GM18907 (cell line): ENCODE measurements at regions not wholly inside any gene's neighbourhood (a gene's known extent, or its start where the extent isn't known, plus 50 kb on each side); places are given as distances from the start of the nearest gene placed in this dataset.

Source experiments
- ATAC-seq: cut with Tn5 transposase; IDR thresholded peaks from one replicate; pipeline ENCODE4 v1.9.1; 2021; ENCODE audit warnings: mild to moderate bottlenecking, moderate library complexity; ENCODE audit not compliant: unreplicated experiment

DNA sequence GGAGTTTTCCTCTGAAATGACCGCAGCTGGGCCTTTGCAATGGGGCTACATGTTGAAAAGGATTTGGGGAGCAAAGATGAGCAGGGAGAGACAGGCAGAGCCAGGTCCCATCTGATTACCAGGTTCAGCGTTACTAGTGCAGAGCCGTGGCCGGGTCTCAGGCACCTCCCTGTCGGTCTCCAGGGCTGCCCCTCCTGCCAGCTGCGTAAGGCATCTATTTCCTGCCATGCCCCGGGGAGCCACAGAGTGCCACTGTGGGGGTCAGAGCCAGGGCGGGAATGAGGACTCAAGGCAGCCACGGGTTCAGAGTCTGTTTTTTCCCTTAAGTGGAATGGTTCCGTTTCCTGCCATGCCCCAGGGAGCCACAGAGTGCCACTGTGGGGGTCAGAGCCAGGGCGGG lies 382.6 kb upstream of the SHH start:
- no peak for ATAC-seq

DNA sequence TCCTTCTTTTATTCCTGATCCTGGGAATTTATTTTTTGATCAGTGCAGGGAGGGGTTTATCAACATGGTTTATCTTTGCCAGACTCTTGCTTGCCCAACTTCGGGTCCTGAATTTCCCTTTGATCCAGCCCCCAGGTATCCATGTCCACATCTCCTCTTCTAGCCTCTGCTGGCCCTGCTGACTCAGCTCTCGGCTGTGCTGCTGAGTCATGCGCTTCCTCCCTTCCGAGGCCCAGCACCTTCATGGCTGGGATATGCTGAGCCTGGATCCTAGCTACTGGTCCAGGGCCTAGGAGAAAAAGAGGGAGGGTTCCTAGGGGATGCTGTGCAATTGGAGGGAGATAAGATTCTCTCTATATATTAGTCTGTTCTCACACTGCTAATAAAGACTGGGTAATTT lies 380.7 kb upstream of the SHH start:
- ATAC-seq, result no peak

DNA sequence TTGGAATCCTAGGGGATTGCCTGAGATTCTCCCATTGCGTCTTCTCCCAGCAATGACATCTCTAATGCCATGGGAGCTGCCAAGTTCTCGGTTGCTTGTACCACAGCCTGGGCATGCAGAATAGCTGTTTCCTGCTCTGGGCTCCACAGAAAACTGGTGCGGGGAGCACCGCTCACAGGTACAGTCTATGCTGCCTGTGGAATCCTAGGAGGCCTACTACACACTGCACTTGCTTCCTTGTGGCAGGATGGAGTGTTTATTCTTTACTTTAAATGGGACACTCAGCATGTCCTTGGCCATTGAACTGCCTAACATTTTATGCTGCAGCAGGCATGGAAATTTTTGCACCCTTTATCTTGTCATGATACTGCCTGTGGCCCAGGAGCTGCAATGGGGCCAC lies 378.8 kb upstream of the SHH start:
- ATAC-seq, result no peak

DNA sequence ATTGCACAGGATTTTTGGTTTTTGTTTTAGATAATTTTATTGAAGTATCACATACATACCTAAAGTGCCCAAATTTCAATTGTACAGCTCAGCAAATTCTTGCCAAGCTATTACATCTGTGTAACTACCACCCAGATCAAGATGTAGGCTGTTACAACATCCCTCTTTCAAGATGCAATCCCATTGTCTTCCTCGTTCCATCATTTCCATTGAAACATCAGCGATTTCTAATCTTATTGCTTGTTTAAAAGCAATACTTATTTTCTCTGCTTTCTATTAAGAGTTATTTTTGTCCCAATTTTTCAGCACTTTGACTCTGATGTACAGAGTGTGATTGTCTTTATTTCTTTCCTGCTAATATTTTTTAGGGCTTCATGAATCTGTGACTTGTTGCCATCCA lies 372.8 kb upstream of the SHH start:
- ATAC-seq, result no peak

DNA sequence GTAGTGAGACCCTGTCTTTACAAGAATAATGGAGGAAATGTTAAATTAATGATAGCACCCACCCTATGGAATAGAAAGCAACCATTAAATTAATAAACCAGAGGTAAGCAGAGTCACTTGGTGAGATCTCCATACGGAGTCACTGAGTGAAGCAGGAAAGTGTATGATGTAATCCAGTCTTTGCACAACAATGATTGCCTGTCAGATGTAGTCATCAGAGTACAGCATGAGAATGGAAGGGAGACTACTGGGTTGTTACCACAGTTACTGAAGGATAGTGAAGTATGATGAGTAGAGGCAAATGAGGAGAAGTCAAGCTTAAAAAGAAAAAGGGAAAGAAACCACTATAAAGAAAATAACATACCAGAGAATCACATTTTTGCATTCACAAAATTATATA lies 371.9 kb upstream of the SHH start:
- ATAC-seq, result no peak

DNA sequence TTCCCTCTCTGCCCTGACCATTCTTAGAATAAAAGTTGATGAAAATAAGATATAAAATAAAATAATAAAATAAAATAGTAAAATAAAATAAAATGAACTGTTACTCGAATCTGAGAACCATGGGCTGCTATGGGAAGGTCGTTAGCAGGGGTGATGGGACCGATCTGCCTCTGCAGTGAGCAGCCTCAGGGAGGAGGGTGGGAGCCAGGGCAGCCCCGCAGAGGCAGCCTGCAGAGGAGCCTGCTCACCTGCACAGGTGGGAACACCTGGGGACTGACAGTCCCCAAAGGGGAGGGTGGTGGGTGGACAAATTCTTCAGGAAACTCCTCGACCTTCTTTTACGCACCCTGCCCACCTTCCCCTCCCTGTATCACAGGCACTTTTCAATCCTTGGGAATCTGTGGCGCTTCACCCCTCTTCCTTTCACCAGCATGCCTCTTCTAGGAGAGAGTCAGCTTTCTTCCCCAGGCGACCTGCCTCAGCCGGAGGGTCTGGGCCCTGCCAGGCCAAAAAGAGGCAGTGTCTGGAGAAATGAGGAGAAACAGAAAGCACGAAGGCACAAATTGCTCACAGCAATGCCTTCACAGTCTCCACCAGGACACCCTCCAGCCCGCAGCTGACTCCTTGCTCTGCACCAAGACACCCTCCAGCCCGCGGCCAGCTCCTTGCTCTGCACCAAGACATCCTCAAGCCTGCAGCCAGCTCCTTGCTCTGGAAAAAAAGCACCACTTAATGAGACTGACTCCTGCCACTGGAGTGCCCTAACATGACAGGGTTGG lies 368.4 kb upstream of the SHH start:
- no peak for ATAC-seq

DNA sequence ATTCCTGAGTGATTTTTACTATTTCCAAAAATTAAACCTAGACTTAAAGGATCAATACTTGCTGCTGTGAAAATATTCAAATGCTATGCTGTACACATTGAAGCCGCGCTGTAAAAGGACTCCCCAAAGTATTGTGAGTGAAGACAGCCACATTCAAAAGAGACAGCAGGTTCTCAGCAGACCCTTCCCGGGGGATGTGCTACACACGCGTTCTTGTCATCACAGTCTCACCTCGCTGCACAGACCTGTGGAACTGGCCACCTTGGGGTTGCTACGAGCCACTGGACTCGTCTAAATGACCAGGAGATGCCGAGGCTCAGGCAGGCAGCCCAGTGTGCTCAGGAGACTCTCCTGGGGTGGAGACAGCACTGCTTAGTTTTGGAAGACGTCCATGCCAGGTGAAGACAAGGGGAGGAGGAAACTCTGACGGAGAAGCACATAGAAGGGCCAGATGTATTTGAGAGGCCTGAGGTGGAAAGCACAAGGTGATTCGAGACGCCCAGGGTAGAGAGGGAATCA lies 367.7 kb upstream of the SHH start:
- no peak for ATAC-seq

DNA sequence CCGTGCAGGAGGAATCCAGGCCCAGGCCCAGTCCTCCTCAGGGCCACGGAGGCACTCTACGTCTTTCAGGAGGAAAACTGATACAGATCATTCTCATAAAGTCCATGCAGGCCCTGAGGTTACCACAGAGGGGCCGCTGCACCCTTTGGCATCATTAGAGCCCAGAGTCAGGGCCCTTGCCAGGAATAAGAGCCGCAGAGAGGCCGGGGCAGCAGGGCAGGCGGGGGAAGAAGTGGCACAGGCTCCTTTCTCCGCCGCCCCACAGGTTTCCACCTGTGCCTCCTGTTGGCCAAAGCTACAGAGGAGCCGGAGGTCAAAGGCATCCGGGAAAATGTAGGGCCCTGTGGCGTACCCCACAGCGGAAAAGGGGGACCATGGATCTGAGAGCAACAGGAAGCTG lies 366.6 kb upstream of the SHH start:
- no peak for ATAC-seq

DNA sequence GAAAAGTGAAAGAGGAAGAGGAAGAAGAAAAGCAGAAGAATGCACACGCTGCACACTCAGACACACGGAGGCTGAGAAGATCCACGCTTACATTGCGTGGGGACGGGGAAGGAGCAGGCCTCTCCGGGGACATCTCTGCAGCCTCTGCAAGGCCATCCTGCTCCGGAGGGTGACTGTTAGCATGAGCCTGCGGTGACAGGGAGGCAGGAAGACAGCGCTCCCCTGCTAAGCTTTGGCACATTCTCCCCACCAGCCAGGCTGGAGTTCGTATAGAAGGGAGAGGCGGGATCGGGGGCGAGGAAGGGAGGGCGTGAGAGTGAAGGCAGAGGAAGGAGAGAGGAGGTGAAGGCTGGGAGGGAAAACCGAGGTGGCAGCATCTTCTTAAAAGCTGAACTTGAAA lies 366.0 kb upstream of the SHH start:
- no peak for ATAC-seq

DNA sequence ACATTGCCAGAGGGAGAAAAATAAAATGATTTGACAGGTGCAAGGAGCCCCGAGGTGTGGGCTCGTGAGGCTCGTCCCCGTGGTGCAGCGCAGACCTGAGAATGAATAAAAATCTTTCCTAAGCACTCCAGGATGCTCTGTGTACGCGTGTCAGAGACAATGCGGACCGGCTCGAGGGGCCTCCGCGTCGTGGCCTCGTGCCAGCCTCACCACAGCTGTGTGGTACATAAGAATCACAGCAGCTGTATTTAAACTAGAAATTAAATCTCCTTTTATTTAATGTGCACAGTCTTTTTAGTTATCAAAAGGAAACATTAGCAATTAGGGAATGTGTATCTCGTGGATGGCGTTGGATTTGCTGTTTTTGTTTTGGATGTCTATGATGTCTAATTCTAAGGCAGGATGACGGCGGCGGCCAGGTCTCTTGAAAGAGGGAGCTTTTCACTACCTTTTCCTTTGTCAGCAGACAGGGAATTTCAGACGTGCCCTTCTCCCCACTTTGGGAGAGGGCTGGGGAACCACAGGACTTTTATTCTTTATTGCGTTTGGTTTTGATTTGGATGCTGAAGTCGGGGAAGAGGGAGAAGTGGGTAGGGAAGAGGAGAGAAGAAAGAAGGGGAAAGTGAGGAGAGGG lies 365.3 kb upstream of the SHH start:
- no peak for ATAC-seq

DNA sequence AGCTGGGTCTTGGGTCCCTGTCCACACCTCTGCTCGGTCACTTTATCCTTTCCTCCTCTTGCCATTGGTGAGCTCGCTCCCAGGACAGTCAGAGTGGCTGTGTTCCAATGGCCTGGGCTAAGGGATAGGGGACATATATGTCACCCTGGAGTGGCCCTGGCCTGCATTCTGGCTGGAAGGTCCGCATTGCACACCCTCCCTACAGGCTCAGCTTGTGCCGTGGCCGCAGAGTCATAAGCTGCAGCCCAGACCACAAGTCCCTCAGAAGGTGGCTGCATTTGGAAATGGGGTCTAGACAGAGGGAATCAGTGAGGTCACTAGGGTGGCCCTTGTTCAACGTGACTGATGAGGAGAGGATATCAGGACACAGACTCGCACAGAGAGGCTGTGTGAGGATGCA lies 363.8 kb upstream of the SHH start:
- ATAC-seq, result no peak

DNA sequence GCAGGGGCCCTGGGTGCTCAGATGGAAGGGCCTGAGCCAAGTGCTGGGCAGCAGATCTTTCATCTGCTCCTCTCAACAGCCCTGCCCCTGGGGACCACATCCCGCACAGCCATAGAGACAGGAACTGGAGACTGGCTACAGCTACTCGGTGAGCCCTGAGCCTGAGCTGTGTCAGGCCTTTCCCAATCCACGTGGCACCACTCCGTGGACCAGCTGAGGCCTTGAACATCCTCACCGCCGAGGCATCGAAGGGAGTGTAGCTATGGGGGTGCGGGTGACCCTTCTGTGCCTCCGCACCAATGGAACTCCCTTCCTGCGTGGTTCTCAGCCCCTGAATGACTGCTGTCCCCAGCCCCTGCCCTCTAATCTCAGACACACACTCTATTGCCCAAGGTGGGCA lies 362.7 kb upstream of the SHH start:
- ATAC-seq, result no peak

DNA sequence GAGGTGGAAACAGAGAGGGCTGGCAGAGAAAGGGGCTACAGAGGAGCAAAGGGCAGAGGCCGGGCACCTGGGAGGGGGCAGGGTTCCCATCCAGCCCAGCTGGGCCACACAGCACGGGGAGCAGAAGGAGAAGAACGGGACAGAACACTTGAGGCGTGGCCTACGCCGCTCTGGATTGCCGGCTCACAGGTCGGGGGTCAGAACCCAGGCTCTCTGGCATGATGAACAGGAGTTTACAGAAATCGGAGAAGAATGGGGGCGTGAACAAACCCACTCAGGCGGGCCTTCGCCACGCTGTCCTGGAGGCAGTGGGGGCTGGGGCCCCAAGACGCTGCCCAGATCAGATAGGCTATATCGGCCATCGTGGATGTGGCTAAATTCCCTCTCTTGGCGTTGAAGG lies 362.2 kb upstream of the SHH start:
- ATAC-seq, result no peak

DNA sequence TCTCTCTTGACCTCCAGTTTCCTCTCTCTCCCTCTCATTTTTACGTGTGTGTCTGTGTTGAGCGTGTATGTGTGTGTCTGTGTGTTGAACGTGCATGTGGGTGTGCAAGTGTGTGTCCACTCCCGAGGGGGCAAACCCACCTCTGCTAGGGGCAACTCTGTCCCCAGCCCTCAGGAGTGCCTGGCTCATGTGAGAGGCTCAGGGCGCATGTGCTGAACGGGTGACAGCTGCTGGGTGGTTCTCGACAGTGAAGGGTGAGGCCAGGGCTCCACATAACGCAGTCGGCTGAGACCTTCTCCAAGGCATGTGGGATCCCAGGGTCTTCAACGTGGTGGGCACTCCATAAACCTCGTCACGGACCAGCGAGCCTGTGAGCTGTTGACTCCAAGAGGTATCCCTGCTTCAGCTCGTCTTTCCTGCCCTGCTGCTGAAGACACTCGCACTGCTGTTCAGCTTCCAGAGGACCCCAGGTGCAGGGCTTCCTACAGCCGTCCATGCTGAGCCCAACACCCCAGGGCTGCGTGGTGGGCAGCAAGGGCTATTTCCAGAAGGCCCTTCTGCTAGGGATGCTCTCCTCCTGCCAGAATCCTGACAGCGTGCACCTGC lies 361.6 kb upstream of the SHH start:
- no peak for ATAC-seq

DNA sequence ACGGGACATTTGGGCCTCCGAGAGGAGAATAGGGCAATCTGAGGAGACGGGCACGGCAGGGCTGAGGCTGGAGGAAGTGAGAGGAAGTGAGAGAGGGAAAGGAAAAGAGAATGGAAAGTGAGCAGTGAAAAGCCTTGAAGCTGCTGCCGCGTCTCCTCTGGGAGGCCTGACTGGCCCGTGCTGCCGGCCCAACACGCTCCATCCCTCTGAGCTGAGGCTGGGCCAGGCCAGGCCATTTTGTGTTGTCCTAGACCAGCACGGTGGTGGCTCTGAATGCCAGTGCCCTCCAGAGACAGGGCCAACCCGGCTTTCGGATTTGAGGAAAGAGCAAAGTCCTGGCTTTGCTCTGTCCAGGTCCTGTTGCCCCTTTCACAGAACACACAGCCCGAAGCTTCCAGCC lies 361.1 kb upstream of the SHH start:
- no peak for ATAC-seq

DNA sequence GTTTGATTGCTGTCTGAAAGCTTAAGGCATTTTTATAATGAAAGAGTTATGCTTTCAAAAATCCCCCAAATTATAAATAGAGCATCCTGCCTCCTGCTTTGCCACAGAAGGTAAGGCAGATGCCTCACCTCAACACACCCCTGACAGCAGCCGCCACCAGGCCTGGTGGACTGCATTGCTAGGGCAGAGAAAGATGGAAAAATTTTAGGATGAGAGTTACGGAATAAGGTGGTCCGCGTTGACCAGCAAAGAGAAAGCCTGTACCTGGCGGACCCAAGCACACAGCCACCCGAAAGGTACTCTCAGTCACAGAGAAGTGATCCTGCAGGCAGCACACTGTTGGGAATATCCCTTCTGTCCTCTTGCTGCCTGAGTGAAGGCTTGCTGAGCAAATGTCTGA lies 360.4 kb upstream of the SHH start:
- no peak for ATAC-seq

DNA sequence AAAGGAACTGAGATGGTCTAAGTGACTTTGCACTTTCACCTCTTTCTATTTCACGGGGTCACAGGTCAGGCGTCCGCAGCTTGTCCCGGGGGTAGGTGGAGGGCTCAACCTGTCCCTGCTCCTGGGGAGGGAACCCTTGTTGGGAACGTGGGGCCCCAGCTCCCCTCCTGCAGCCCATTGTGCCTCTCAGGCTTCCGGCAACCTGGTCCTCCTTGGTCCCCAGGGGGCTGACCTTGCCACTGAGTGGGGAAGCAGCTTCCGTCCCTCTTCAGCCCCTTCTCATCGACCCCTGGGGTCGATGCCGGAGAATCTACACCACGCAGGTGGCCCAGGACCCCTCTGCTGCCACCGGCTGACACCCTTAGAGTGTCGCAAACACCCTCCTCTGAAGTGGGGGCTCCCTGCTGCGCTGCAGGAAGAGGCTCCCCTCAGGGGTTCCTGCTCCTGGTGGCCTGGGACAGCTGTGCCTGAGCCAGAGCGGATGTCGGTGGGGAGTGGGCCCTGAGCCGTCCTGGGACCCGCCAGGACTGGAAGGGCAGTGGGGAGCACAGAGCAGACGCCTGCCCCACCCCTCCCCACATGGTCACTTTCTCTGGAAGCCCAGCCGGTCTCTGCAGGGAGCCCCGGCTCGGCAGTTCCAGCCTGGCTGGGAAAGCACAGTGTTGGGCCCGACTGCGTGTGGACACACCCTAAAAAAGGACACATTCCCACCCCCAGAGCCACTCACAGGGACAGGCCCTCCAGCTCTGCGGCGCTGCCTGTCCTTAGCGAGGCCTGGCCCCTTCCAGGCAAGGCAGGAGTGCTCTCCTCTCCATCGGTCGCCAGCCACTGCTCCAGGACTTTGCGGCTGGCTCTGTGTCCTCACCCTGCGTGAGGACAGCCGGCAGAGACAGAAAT lies 357.5 kb upstream of the SHH start:
- ATAC-seq, result no peak

DNA sequence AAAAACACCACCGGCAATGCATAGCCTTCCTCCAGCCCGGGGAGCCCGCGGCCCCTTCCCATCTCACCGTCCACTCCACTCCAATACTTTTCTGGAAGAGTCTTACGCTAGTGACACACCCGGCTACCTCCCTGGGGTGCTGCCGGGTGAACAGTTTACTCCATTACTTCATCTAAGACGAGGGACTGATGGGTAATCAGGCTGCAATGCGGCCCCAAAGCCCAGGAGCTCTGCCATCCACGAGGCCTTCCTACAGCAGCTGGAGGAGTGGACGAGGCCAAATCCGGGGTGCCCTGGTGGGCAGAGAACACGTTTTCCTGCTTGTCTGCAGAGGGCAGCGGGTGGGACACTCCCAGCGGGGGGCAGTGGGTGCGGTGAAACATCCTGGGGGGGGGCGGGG lies 356.2 kb upstream of the SHH start:
- ATAC-seq, result no peak

DNA sequence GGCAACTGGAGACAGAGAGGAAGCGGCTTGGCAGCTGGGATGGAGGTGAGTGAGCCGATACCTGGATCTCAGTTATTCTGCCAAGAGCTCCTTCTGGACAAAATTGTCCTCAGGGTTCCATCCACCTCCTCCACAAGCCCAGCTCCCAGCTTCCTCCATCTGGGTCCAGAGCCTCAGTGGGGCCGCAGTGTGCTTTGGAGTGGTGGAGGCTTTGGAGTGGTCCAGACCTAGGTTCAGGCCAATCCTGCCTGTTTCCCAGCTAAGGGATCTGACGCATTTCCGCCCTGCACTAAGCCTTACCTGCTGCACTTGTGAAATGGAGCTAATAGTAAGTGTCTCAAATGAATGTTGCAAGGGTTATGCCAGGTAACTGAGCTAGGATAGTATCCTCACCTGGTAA lies 355.7 kb upstream of the SHH start:
- ATAC-seq, result no peak

DNA sequence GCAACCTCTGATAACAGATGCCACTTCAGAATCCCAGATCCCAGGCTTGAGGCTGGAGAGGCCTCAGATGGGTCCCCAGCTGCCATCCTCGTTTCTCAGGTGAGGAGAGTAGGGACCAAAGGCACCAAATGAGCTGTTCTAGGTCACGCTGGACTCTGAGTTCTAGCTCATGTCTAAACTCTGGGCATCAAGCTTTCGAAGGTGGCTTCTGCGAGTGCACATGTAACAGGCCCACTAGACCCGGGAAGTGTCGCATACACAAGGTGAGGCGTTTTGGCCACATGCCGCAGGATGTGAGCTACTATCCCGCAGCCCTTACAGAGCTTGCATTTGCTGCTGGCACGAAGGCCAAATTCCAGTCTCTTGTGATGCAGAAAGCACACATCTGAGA lies 355.1 kb upstream of the SHH start:
- ATAC-seq, result no peak

DNA sequence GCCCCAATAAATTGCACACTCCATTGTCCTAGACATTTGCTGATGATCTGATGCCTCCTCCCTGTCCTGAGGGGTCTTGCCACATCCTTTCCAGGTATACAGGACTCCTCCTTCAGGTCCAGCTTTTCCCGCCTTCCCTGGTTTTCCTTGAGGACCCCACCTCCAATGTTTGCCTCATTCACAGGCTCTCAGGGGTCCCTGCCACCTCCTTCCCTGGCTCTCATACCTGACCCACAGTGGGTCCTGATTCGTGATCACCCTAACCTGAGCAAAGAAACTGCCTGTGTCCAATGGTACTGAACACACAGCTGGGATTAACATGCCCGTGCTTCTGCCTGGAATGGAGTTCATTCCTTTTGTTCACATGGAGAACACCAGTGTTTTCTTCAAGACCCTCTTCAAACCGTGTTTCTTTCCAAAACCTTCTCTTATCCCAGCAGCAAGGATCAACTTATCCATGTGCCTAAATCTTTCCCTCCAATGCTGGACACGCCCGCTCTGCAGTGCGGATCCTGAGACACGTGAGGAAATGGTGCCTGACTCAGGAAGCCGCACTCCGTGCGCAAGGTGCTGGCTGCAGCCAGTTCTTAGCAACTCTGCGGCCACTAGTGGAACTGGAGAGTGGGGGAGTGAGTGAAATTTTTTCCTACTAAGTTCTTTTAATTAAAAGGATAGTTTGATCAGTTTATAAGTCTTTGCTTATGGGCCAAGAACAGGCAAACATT lies 354.6 kb upstream of the SHH start:
- ATAC-seq, result no peak
